ENCODE measurements at regions not wholly inside any gene's neighbourhood (a gene's known extent, or its start where the extent isn't known, plus 50 kb on each side); places are given as distances from the start of the nearest gene placed in this dataset.

DNA sequence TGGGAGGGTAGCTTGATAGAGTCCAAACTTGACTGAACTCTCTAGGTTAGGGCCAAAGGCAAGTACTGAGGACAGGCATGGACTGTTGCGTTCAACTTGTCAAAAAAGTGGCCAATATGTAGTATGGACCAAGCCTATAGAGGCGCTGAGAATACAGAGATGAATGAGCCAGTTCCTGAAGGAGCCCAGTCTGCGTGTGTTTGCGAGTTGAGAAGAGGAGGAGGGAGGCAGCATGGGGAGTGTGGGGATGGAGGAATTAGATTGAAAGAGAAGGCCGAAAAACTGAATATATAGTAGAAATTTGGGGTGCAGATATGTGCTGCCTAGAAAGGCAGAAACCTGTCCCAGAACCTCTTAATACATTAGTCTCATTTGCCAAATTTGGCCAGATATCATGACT is 412.4 kb downstream of the PCNX1 start:
- no peak for TF ChIP-seq POLR2A (IDR thresholded peaks at IDR 0.05)
- TF ChIP-seq, protein P1, sequence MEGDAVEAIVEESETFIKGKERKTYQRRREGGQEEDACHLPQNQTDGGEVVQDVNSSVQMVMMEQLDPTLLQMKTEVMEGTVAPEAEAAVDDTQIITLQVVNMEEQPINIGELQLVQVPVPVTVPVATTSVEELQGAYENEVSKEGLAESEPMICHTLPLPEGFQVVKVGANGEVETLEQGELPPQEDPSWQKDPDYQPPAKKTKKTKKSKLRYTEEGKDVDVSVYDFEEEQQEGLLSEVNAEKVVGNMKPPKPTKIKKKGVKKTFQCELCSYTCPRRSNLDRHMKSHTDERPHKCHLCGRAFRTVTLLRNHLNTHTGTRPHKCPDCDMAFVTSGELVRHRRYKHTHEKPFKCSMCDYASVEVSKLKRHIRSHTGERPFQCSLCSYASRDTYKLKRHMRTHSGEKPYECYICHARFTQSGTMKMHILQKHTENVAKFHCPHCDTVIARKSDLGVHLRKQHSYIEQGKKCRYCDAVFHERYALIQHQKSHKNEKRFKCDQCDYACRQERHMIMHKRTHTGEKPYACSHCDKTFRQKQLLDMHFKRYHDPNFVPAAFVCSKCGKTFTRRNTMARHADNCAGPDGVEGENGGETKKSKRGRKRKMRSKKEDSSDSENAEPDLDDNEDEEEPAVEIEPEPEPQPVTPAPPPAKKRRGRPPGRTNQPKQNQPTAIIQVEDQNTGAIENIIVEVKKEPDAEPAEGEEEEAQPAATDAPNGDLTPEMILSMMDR (IDR thresholded peaks at IDR 0.05 in 8 of 11, conservative IDR thresholded peaks at IDR 0.05 in 3 of 11) = no peak
- no peak for TF ChIP-seq POLR2AphosphoS5 (IDR thresholded peaks at IDR 0.05)
